ENCODE measurements at regions not wholly inside any gene's neighbourhood (a gene's known extent, or its start where the extent isn't known, plus 50 kb on each side); places are given as distances from the start of the nearest gene placed in this dataset.

GRCh38 chr15:72978223-72978622 is 74.0 kb upstream of the NEO1 start:
- no peak for TF ChIP-seq CTCF (IDR thresholded peaks at IDR 0.05 in 8 of 11, conservative IDR thresholded peaks at IDR 0.05 in 3 of 11)
- TF ChIP-seq POLR2A (IDR thresholded peaks at IDR 0.05): no peak
- no peak for TF ChIP-seq POLR2AphosphoS5 (IDR thresholded peaks at IDR 0.05)

Measured in spleen (tissue), 7 donors.